ENCODE measurements at regions not wholly inside any gene's neighbourhood (a gene's known extent, or its start where the extent isn't known, plus 50 kb on each side); places are given as distances from the start of the nearest gene placed in this dataset.
"Not testable (repeated sequence)": the region's sequence is repeated elsewhere in the genome, so short reads cannot be mapped to it uniquely, and the experiment has no call there.

DNA sequence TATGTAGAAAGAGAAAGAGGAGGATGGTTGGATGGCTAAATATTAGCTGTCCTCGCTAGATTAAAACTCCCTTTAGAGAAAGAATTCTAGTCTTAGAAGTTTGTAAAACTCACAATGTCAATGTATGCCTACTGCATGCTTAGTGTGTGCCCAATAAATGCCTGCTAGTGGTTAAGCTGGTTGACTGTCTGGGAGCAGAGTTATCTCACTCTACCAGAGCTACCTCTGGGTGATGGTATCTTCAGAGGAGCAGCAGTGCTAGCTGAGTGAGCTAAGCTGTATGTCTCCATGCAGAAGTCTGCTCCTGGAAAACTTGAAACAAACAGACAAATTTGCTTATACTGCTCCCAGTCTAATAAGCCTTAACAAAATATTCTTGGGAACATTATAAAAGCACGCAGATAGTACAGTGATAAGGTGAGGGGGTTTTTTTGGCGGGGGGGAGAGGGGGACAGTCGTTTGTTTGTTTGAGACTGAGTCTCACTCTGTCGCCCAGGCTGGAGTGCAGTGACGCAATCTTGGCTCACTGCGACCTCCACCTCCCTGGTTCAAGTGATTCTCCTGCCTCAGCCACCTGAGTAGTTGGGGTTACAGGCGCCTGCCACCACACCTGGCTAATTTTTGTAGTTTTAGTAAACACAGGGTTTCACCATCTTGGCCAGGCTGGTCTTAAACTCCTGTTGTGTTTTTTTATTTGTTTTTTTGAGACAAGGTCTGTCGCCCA is 202.8 kb upstream of the TSC22D1 start:
- H3K4me3 ChIP-seq (ENCODE audit: low read length): no peak overlapping the region
- H3K27ac ChIP-seq (ENCODE audit: low read length): no peak overlapping the region
- intact Hi-C loops (cut with DNase I): no loop called here
- no peaks in the 10 kb centered on the region for H3K4me1 ChIP-seq (ENCODE audit: control insufficient read depth, insufficient read depth, low read length)
- 69% methylated on average over 9 of the region's 9 CpGs for WGBS
- no peaks in the 10 kb centered on the region for H3K9me3 ChIP-seq (ENCODE audit: control insufficient read depth, low read length)
- ATAC-seq: no peak
- H3K27me3 ChIP-seq (ENCODE audit: control insufficient read depth, insufficient read depth): no peaks in the 10 kb centered on the region
- no peak for DNase-seq

DNA sequence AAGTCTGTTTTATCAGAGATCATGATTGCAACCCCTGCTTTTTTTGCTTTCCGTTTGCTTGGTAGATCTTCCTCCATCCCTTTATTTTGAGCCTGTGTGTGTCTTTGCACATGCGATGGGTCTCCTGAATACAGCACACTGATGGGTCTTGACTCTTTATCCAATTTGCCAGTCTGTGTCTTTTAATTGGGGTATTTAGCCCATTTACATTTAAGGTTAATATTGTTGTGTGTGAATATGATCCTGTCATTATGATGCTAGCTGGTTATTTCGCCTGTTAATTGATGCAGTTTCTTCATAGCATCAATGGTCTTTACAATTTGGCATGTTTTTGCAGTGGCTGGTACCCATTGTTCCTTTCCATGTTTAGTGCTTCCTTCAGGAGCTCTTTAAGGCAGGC is 199.2 kb upstream of the TSC22D1 start:
- H3K4me1 ChIP-seq (ENCODE audit: control insufficient read depth, insufficient read depth, low read length); H3K4me3 ChIP-seq (ENCODE audit: low read length); DNase-seq; H3K27me3 ChIP-seq (ENCODE audit: control insufficient read depth, insufficient read depth); H3K27ac ChIP-seq (ENCODE audit: low read length); H3K9me3 ChIP-seq (ENCODE audit: control insufficient read depth, low read length); intact Hi-C loops (cut with DNase I); ATAC-seq: not testable (repeated sequence)
- 86% methylated on average over 3 of the region's 3 CpGs for WGBS

DNA sequence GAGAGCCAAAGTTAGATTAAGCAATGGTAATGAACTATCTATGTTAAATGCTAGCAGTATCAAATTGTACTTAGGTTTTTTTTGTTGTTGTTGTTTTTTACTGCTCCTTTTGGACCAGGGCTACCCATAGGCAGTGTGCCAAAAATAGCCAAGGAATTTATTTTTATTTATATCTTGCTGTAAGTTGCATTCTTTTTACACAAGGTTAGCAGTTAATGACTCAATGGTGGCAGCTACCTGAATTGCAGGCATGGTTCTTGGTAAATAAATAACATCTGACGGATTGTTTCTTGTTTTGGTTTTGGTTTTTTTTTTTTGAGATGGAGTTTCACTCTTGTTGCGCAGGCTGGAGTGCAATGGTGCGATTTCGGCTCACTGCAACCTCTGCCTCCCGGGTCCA is 194.8 kb upstream of the TSC22D1 start:
- Histone ChIP-seq H3K4me3 (ENCODE audit: low read length) (no peak overlapping the region), H3K27ac (ENCODE audit: low read length) (no peak overlapping the region), H3K27me3 (ENCODE audit: control insufficient read depth, insufficient read depth) (no peaks in the 10 kb centered on the region), H3K9me3 (ENCODE audit: control insufficient read depth, low read length) (no peaks in the 10 kb centered on the region), H3K4me1 (ENCODE audit: control insufficient read depth, insufficient read depth, low read length) (peaks cover 1% of the 10 kb centered on the region)
- DNase-seq (no peak), ATAC-seq (no peak)
- 94% methylated on average over 5 of the region's 5 CpGs for WGBS
- intact Hi-C loops (cut with DNase I): no loop called here

DNA sequence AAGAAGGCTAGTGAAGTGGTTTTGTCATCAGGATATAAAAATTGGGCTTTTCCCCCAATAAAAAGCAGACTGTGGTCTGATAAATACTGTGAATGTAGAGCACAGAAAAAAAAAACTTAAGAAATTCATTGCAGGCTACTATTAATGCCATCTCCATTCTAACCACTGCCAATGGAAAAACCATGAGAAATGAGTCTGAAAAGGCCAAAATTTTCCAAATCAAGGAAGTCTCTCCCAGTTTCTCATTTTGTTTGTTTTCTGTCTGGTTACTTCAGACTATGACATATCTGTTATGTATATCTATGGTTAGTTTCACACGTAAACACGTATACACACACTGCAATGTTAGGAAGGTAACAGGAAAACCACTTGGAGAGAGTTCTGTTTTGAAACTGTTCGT is 193.6 kb upstream of the TSC22D1 start:
- WGBS: 75% methylated on average over 3 of the region's 3 CpGs

DNA sequence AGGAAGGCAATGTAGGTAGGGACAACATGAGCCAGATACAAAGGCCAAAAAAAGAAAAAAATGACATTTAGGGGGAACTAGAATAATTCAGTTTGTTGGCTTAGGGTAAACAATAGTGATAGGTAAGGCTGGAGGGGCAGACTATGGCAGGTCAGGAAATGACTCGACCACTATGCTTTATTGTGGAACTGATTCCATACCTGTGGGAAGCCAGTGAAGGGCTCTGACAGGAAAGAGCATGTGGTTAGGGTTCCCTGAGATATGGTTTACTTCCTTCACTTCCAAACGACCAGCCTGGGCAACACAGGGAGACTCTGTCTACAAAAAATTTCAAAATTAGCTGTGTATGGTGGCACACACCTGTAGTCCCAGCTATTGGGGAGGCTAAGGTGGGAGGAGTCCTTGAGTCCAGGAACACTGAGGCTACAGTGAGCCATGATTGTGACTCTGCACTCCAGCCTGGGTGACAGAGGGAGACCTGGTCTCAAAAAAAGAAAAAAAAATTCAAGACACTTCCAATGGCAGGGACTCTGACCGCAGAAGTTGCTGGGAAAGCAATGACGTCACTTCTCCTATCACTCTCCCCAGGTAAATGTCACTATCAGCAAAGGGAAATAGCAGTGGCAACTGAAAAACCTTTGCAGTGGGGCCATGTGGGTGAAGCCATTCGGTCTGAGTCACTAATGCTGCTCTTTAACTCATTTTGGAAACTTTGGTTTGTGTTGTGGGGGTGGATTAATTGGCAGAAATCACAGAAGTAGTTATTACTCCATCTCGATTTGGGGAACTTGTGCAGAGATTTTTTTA is 192.8 kb upstream of the TSC22D1 start:
- H3K27me3 ChIP-seq (ENCODE audit: control insufficient read depth, insufficient read depth): no peaks in the 10 kb centered on the region
- DNase-seq (no peak), ATAC-seq (peak in 1 of 2 donors; percentile 25)
- intact Hi-C loops (cut with DNase I): no loop called here
- WGBS: 51% methylated on average over 6 of the region's 6 CpGs
- H3K27ac ChIP-seq (ENCODE audit: low read length): no peak overlapping the region
- no peak overlapping the region for H3K4me3 ChIP-seq (ENCODE audit: low read length)
- H3K9me3 ChIP-seq (ENCODE audit: control insufficient read depth, low read length): no peaks in the 10 kb centered on the region
- peaks cover 4% of the 10 kb centered on the region for H3K4me1 ChIP-seq (ENCODE audit: control insufficient read depth, insufficient read depth, low read length)

More for the DNA sequence above, 193.6 kb upstream of the TSC22D1 start:
- intact Hi-C loops (cut with DNase I): no loop called here
- H3K4me1 ChIP-seq (ENCODE audit: control insufficient read depth, insufficient read depth, low read length): peaks cover 1% of the 10 kb centered on the region
- no peaks in the 10 kb centered on the region for H3K9me3 ChIP-seq (ENCODE audit: control insufficient read depth, low read length)
- no peaks in the 10 kb centered on the region for H3K27me3 ChIP-seq (ENCODE audit: control insufficient read depth, insufficient read depth)
- H3K4me3 ChIP-seq (ENCODE audit: low read length): no peak overlapping the region
- no peak overlapping the region for H3K27ac ChIP-seq (ENCODE audit: low read length)
- DNase-seq (no peak), ATAC-seq (no peak)

DNA sequence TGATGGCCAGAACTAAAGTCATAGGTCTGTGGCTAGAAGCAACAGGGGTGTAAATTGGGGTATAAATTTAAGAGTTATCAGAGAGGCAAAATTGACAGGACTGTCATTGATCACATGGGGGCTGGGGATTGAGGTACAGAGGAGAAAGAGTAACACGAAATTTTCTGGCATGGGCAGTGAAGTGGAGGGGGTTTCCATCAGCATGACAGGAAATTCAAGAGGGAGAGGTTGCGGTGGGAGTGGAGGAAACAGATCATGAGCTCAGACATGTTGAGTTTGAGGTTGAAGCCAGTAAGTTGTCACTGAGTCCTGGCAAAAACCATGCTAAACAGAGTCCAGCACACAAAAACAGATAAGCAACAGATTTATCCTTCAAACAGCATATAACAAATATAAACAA is 192.1 kb upstream of the TSC22D1 start:
- no peaks in the 10 kb centered on the region for H3K27me3 ChIP-seq (ENCODE audit: control insufficient read depth, insufficient read depth)
- intact Hi-C loops (cut with DNase I): no loop called here
- ATAC-seq: no peak
- H3K4me3 ChIP-seq (ENCODE audit: low read length): no peak overlapping the region
- H3K27ac ChIP-seq (ENCODE audit: low read length): no peak overlapping the region
- no peak for DNase-seq
- 34% methylated on average over 2 of the region's 2 CpGs for WGBS
- peaks cover 8% of the 10 kb centered on the region for H3K4me1 ChIP-seq (ENCODE audit: control insufficient read depth, insufficient read depth, low read length)
- H3K9me3 ChIP-seq (ENCODE audit: control insufficient read depth, low read length): no peaks in the 10 kb centered on the region

DNA sequence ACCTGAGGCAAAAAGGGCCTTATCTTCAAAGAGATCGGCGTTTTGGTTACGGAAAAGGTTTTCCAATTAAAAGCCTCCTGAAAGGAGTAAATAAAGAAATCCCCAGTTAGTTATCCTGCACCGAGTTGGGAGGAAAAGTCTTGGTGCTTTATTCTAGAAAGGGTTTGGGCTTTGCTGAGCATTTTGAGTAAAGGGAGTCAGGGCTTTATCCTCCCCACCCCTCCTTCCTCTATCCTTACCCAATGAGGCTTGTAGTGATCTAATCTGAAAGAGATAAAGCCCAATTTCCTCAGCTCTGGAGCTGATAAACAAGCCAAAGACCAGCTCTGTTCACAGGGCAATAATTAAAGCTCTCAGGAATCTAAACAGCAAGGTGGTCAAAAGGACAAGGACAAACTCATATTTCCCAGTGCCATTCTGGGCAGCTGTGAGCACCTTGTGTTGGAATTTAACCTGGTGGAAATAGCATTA is 188.9 kb upstream of the TSC22D1 start:
- intact Hi-C loops (cut with DNase I): no loop called here
- 47% methylated on average over 4 of the region's 4 CpGs for WGBS

DNA sequence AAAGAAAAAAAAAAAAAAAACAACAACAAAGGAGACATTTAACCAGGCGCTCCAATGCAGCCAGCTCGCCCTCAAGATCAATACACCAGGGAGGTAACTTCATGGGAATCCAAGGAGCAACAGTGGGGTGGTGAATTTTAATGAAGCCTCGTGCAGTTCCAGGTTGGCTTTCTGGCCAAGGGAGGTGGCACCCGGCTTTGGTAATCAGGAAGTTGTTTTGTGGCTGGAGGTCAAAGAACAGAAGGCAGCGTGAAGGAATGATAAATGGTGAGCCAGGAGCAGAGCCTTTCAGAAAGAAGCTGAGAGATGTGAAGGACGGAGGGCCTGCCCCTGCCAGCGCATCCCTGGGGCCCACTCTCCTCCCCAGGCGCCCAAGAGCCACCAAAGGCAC is 188.2 kb upstream of the TSC22D1 start:
- intact Hi-C loops (cut with DNase I): no loop called here
- H3K4me3 ChIP-seq (ENCODE audit: low read length): no peak overlapping the region
- 45% methylated on average over 8 of the region's 8 CpGs for WGBS
- peaks cover 8% of the 10 kb centered on the region for H3K4me1 ChIP-seq (ENCODE audit: control insufficient read depth, insufficient read depth, low read length)
- H3K27me3 ChIP-seq (ENCODE audit: control insufficient read depth, insufficient read depth): no peaks in the 10 kb centered on the region
- no peaks in the 10 kb centered on the region for H3K9me3 ChIP-seq (ENCODE audit: control insufficient read depth, low read length)
- DNase-seq (peak in 1 of 3 donors; percentile 46), ATAC-seq (peak; percentile 25 to 39)
- no peak overlapping the region for H3K27ac ChIP-seq (ENCODE audit: low read length)

More for the DNA sequence above, 188.9 kb upstream of the TSC22D1 start:
- Histone ChIP-seq H3K9me3 (ENCODE audit: control insufficient read depth, low read length) (no peaks in the 10 kb centered on the region), H3K27me3 (ENCODE audit: control insufficient read depth, insufficient read depth) (no peaks in the 10 kb centered on the region), H3K4me1 (ENCODE audit: control insufficient read depth, insufficient read depth, low read length) (peaks cover 8% of the 10 kb centered on the region), H3K4me3 (ENCODE audit: low read length) (no peak overlapping the region), H3K27ac (ENCODE audit: low read length) (no peak overlapping the region)
- ATAC-seq (peak in 1 of 2 donors; percentile 46), DNase-seq (no peak)

DNA sequence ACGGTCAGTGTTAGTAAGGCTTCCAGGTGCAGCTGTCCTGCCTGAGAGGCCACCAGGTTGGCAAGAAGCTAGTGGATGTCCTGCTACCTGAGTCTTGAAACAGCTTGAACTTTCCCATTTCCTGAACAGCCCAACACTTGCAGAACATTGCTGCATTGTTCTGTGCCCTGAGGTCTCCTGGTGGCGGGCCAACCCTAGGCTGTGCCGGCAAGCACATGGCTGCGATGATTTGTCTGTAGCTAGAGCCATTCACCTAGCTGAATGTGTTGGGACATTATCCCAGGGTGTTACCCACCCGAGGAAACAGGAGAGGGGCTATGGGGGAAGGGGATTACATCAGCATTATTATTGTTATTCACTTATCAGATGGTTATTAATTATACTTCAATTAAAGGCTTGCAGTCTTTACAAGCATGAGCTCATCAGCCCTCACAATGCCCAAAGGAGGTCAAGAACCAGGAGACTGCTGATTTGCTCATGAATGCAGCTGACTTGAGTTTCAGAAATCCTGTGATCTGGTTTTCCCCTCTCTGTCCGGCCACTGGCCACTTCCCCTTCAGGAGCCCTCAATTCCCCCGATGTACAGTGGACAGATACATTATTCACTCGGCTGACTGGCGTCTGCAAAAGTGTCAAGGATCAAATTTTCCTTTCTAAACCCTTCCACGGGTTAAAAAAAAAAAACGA is 187.6 kb upstream of the TSC22D1 start:
- Histone ChIP-seq H3K4me3 (ENCODE audit: low read length) (no peak overlapping the region), H3K4me1 (ENCODE audit: control insufficient read depth, insufficient read depth, low read length) (peaks cover 8% of the 10 kb centered on the region), H3K27me3 (ENCODE audit: control insufficient read depth, insufficient read depth) (no peaks in the 10 kb centered on the region), H3K27ac (ENCODE audit: low read length) (no peak overlapping the region), H3K9me3 (ENCODE audit: control insufficient read depth, low read length) (no peaks in the 10 kb centered on the region)
- DNase-seq (peak in 2 of 3 donors; percentile 26 to 70), ATAC-seq (peak; percentile 53 to 67)
- 43% methylated on average over 11 of the region's 11 CpGs for whole genome bisulfite sequencing
- intact Hi-C loops (cut with DNase I): no loop called here

DNA sequence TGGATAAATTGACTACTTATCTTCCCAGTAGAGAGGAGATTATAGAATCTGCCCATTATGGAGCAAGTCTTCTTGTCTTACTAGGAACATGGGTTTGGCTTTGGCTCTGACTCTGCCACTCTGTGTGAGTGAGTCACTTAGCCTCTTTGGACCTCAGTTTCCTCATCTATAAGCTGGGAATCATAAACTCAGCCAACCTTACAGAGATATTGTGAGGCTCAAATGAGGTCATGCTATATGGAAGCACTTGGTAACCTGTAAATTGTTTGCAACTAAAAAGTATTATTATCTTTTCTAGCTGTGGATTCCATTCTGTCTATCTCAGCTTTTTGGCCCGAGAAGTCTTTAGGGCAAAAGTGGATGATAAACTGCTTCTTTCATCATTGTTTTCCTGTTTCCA is 186.8 kb upstream of the TSC22D1 start:
- no peak for DNase-seq
- no peak for ATAC-seq
- Histone ChIP-seq H3K4me1 (ENCODE audit: control insufficient read depth, insufficient read depth, low read length) (peaks cover 7% of the 10 kb centered on the region), H3K9me3 (ENCODE audit: control insufficient read depth, low read length) (no peaks in the 10 kb centered on the region), H3K4me3 (ENCODE audit: low read length) (no peak overlapping the region), H3K27ac (ENCODE audit: low read length) (no peak overlapping the region), H3K27me3 (ENCODE audit: control insufficient read depth, insufficient read depth) (no peaks in the 10 kb centered on the region)
- intact Hi-C loops (cut with DNase I): no loop called here
- 86% methylated on average over 1 of the region's 1 CpG for WGBS

DNA sequence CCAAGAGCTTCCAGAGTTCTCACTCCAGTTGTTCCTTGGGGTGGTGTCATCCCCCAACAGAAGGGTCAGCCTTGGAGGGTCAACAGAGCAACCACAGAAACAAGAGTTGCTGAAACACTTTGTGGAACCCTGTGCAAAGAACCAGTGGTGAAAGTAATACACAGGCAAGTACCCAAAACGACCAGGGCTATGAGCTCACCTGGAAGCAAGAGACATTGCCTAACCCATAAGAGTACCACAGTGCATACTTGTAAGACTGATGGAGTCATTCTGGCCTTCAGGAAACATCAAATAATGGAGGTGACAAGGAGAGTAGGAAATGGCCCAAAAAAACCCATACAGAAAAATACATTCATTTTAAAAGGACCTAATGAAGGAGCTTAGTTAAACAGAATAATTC is 184.3 kb upstream of the TSC22D1 start:
- intact Hi-C loops (cut with DNase I): no loop called here
- peaks cover 7% of the 10 kb centered on the region for H3K4me1 ChIP-seq (ENCODE audit: control insufficient read depth, insufficient read depth, low read length)
- no peaks in the 10 kb centered on the region for H3K27me3 ChIP-seq (ENCODE audit: control insufficient read depth, insufficient read depth)
- H3K9me3 ChIP-seq (ENCODE audit: control insufficient read depth, low read length): no peaks in the 10 kb centered on the region
- WGBS: 75% methylated on average over 1 of the region's 1 CpG
- ATAC-seq (no peak), DNase-seq (no peak)
- no peak overlapping the region for H3K27ac ChIP-seq (ENCODE audit: low read length)
- no peak overlapping the region for H3K4me3 ChIP-seq (ENCODE audit: low read length)
